ENCODE measurements at regions not wholly inside any gene's neighbourhood (a gene's known extent, or its start where the extent isn't known, plus 50 kb on each side); places are given as distances from the start of the nearest gene placed in this dataset.

DNA sequence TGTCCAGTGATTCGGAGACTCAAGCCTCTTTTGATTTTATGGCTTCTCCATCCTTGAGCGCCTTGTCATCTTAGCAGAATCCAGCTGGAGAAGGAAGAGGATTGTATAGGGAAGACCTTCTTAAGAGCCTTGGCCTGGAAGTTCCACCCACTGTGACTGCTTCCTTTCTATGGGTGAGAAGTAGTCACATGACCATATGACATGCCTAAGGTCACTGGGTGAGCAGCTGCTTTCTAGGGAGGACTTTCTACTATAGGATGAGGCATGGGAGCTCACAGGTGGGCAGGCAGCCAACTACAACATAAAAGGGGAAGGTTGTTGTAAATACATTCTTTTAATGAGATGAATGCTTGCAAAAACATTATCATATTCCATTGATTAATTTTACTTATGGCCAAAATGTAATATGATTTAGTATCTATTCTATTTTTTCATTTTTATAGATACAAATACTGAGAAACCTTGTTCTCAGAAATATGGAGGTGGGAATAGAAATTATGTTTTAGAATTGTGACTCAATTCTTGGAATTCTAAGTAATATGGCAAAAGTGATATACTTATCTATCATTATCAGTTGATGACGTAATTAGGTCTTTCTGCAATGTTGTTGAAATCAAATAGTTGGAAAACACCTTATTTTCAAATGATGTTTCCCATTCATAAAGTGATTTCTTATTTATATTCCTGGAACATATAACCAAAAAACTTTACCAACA is 53.6 kb upstream of the MINAR1 start:
- TF ChIP-seq POLR2A (IDR thresholded peaks at IDR 0.05) (no peak), POLR2AphosphoS5 (IDR thresholded peaks at IDR 0.05) (no peak)
